WTC11 (cell line): ENCODE measurements at regions not wholly inside any gene's neighbourhood (a gene's known extent, or its start where the extent isn't known, plus 50 kb on each side); places are given as distances from the start of the nearest gene placed in this dataset.

ENCODE experiments used
- ATAC-seq: fragments of 200-7000 bp; cut with Tn5 transposase; 2 replicates; pipeline ENCODE4 v1.10.0; 2021; ENCODE audit warnings: mild to moderate bottlenecking, moderate library complexity
- CTCF ChIA-PET: fragments of 300-600 bp; sonication (Branson Sonifier 250); formaldehyde crosslinking; loops from one replicate; lab custom pipeline; 2021; ENCODE audit warnings: antibody characterized with exemption; lab: Charles Lee
- POLR2A ChIA-PET: fragments of 350-600 bp; sonication (Branson Sonifier 250); formaldehyde crosslinking; loops from one replicate; lab custom pipeline; 2021; ENCODE audit warnings: antibody characterized with exemption; lab: Charles Lee
- DNase-seq: peaks from one replicate; pipeline ENCODE4 v3.0.0; 2021; ENCODE audit warnings: low spot score
- H3K27ac Mint-ChIP-seq: 2 replicates; pipeline ENCODE4 v1.8.0; 2021; ENCODE audit warnings: mixed read lengths
- H3K27me3 Mint-ChIP-seq: 2 replicates; pipeline ENCODE4 v1.8.0; 2021; ENCODE audit warnings: low read depth, mild to moderate bottlenecking, moderate library complexity, mixed read lengths
- H3K36me3 Mint-ChIP-seq: 2 replicates; pipeline ENCODE4 v1.8.0; 2021; ENCODE audit warnings: mixed read lengths
- H3K4me1 Mint-ChIP-seq: 2 replicates; pipeline ENCODE4 v1.8.0; 2022; ENCODE audit warnings: mixed read lengths
- H3K4me3 Mint-ChIP-seq: 2 replicates; pipeline ENCODE4 v1.8.0; 2021; ENCODE audit warnings: mild to moderate bottlenecking, moderate library complexity, mixed read lengths
- H3K9me3 Mint-ChIP-seq: 2 replicates; pipeline ENCODE4 v1.8.0; 2021; ENCODE audit warnings: mixed read lengths
- CREB1 ChIP-seq: sonication (generic); formaldehyde crosslinking; IDR thresholded peaks from 2 replicates; pipeline ENCODE4 v1.8.0; 2023; ENCODE audit warnings: mild to moderate bottlenecking, missing genetic modification reagents
- ESRRA ChIP-seq: sonication (generic); formaldehyde crosslinking; IDR thresholded peaks from 2 replicates; pipeline ENCODE4 v1.8.1; 2022; ENCODE audit warnings: mild to moderate bottlenecking, missing genetic modification reagents, borderline replicate concordance
- HMGA2 ChIP-seq: fragments of 250-450 bp; sonication (Bioruptor Pico); IDR thresholded peaks from 2 replicates; pipeline ENCODE4 v1.4.0; 2021; ENCODE audit warnings: mild to moderate bottlenecking, moderate library complexity
- JUN ChIP-seq: sonication (generic); formaldehyde crosslinking; IDR thresholded peaks from 2 replicates; pipeline ENCODE4 v1.8.0; 2023; ENCODE audit warnings: mild to moderate bottlenecking, missing genetic modification reagents
- KAT7 ChIP-seq: sonication (generic); formaldehyde crosslinking; IDR thresholded peaks from 2 replicates; pipeline ENCODE4 v1.8.1; 2023; ENCODE audit warnings: missing genetic modification reagents, mild to moderate bottlenecking, borderline replicate concordance
- NFYB ChIP-seq: sonication (generic); formaldehyde crosslinking; conservative IDR thresholded peaks from 2 replicates; pipeline ENCODE4 v1.8.0; 2022; ENCODE audit warnings: low read depth, missing genetic modification reagents
- RORB ChIP-seq: fragments of 250-450 bp; sonication (Bioruptor Pico); IDR thresholded peaks from 2 replicates; pipeline ENCODE4 v1.9.0; 2021; ENCODE audit warnings: mild to moderate bottlenecking
- SMAD4 ChIP-seq: sonication (generic); formaldehyde crosslinking; IDR thresholded peaks from 2 replicates; pipeline ENCODE4 v1.8.0; 2022; ENCODE audit warnings: mild to moderate bottlenecking, missing genetic modification reagents
- SOX15 ChIP-seq: fragments of 250-450 bp; sonication (Bioruptor Pico); IDR thresholded peaks from 2 replicates; pipeline ENCODE4 v1.9.0; 2021; ENCODE audit warnings: mild to moderate bottlenecking
- ZNF232 ChIP-seq: sonication (generic); formaldehyde crosslinking; IDR thresholded peaks from 2 replicates; pipeline ENCODE4 v1.8.0; 2022; ENCODE audit warnings: mild to moderate bottlenecking, missing genetic modification reagents
- ZNF396 ChIP-seq: fragments of 250-450 bp; sonication (Bioruptor Pico); IDR thresholded peaks from 2 replicates; pipeline ENCODE4 v1.8.0; 2021; ENCODE audit warnings: mild to moderate bottlenecking, moderate library complexity, borderline replicate concordance
- ZNF416 ChIP-seq: fragments of 250-450 bp; sonication (Bioruptor Pico); IDR thresholded peaks from 2 replicates; pipeline ENCODE4 v1.9.0; 2021; ENCODE audit warnings: mild to moderate bottlenecking, inconsistent platforms
- TF ChIP-seq, protein P1 (sequence below): sonication (generic); formaldehyde crosslinking; IDR thresholded peaks from 2 replicates; pipeline ENCODE4 v1.8.0; 2023; ENCODE audit warnings: missing genetic modification reagents
- TF ChIP-seq, protein P2 (sequence below): sonication (generic); formaldehyde crosslinking; IDR thresholded peaks from 2 replicates; pipeline ENCODE4 v1.8.1; 2022; ENCODE audit warnings: missing genetic modification reagents, borderline replicate concordance
- TF ChIP-seq, protein P3 (sequence below): sonication (generic); formaldehyde crosslinking; IDR thresholded peaks from 2 replicates; pipeline ENCODE4 v1.8.0; 2022; ENCODE audit warnings: mild to moderate bottlenecking, missing genetic modification reagents
- TF ChIP-seq, protein P4 (sequence below): fragments of 250-450 bp; sonication (Bioruptor Pico); IDR thresholded peaks from 2 replicates; pipeline ENCODE4 v1.9.0; 2021; ENCODE audit warnings: mild to moderate bottlenecking
- TF ChIP-seq, protein P5 (sequence below): sonication (generic); formaldehyde crosslinking; IDR thresholded peaks from 2 replicates; pipeline ENCODE4 v1.8.1; 2023; ENCODE audit warnings: mild to moderate bottlenecking, missing genetic modification reagents, borderline replicate concordance
- TF ChIP-seq, protein P6 (sequence below): sonication (generic); formaldehyde crosslinking; IDR thresholded peaks from 2 replicates; pipeline ENCODE4 v1.8.0; 2022; ENCODE audit warnings: mild to moderate bottlenecking, missing genetic modification reagents

DNA sequence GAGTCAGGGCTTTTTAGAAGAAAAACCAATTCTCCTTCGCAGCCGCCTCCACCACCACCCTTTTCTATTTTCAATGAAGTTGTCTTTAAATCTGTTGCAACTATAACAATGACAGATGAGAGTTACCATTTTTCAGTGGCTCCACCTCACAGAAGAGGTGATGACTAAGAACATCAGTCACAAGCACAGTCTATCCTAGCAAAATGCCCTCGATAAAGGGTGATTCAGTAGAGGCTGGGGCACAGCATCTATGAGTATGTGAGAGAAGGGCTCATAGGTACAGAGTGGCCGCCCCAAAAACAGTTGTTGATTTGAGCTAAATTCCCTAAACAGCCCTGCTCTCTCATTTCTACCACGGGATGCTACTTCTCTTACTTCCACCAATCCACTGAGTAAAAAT lies 310.8 kb upstream of the MGAT5 start:
- Mint-ChIP-seq H3K4me1 (peaks cover 6% of the 10 kb centered on the region), H3K36me3 (no peaks in the 10 kb centered on the region), H3K9me3 (no peaks in the 10 kb centered on the region), H3K27me3 (no peaks in the 10 kb centered on the region), H3K4me3 (no peak overlapping the region), H3K27ac (no peak overlapping the region)
- TF ChIP-seq SMAD4 (CRISPR knock-in tag): no peak
- no peak for DNase-seq
- no peak for ATAC-seq
- ChIA-PET CTCF (interaction anchor here (1.0 kb wide), 1 partner anchor 56 kb away, joined by 3 read pairs; no protein-coding TSS in a partner anchor), POLR2A (no interaction called here)

DNA sequence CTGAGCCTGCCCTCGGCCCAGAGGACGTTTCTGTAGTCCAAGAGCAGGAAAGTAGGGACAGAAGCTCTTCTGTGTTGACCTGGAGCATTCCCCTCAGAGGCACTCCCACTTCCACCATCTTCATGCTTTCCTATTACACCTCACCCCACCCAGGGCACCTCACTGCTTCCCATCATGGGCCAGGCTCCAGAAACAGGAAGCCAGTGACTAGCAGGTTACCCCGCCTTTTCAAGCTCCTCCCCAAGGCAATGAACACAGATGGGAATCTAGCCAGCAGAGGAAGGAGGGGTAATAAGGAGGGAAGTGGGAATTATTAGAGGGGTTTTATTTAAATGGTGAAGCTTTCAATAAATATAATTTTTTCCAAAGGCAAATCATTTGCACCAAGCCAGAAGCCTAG lies 308.8 kb upstream of the MGAT5 start:
- H3K9me3 Mint-ChIP-seq: no peaks in the 10 kb centered on the region
- H3K27ac Mint-ChIP-seq: no peak overlapping the region
- POLR2A ChIA-PET: no interaction called here
- TF ChIP-seq KAT7 (CRISPR knock-in tag): no peak
- TF ChIP-seq, protein P1, sequence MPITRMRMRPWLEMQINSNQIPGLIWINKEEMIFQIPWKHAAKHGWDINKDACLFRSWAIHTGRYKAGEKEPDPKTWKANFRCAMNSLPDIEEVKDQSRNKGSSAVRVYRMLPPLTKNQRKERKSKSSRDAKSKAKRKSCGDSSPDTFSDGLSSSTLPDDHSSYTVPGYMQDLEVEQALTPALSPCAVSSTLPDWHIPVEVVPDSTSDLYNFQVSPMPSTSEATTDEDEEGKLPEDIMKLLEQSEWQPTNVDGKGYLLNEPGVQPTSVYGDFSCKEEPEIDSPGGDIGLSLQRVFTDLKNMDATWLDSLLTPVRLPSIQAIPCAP (CRISPR knock-in tag): no peak
- TF ChIP-seq, protein P2, sequence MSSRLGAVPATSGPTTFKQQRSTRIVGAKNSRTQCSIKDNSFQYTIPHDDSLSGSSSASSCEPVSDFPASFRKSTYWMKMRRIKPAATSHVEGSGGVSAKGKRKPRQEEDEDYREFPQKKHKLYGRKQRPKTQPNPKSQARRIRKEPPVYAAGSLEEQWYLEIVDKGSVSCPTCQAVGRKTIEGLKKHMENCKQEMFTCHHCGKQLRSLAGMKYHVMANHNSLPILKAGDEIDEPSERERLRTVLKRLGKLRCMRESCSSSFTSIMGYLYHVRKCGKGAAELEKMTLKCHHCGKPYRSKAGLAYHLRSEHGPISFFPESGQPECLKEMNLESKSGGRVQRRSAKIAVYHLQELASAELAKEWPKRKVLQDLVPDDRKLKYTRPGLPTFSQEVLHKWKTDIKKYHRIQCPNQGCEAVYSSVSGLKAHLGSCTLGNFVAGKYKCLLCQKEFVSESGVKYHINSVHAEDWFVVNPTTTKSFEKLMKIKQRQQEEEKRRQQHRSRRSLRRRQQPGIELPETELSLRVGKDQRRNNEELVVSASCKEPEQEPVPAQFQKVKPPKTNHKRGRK: no peak
- TF ChIP-seq, protein P3, sequence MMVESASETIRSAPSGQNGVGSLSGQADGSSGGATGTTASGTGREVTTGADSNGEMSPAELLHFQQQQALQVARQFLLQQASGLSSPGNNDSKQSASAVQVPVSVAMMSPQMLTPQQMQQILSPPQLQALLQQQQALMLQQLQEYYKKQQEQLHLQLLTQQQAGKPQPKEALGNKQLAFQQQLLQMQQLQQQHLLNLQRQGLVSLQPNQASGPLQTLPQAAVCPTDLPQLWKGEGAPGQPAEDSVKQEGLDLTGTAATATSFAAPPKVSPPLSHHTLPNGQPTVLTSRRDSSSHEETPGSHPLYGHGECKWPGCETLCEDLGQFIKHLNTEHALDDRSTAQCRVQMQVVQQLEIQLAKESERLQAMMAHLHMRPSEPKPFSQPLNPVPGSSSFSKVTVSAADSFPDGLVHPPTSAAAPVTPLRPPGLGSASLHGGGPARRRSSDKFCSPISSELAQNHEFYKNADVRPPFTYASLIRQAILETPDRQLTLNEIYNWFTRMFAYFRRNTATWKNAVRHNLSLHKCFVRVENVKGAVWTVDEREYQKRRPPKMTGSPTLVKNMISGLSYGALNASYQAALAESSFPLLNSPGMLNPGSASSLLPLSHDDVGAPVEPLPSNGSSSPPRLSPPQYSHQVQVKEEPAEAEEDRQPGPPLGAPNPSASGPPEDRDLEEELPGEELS: no peak
- no peak for TF ChIP-seq HMGA2 (CRISPR knock-in tag)
- TF ChIP-seq, protein P4, sequence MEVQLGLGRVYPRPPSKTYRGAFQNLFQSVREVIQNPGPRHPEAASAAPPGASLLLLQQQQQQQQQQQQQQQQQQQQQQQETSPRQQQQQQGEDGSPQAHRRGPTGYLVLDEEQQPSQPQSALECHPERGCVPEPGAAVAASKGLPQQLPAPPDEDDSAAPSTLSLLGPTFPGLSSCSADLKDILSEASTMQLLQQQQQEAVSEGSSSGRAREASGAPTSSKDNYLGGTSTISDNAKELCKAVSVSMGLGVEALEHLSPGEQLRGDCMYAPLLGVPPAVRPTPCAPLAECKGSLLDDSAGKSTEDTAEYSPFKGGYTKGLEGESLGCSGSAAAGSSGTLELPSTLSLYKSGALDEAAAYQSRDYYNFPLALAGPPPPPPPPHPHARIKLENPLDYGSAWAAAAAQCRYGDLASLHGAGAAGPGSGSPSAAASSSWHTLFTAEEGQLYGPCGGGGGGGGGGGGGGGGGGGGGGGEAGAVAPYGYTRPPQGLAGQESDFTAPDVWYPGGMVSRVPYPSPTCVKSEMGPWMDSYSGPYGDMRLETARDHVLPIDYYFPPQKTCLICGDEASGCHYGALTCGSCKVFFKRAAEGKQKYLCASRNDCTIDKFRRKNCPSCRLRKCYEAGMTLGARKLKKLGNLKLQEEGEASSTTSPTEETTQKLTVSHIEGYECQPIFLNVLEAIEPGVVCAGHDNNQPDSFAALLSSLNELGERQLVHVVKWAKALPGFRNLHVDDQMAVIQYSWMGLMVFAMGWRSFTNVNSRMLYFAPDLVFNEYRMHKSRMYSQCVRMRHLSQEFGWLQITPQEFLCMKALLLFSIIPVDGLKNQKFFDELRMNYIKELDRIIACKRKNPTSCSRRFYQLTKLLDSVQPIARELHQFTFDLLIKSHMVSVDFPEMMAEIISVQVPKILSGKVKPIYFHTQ (CRISPR knock-in tag): no peak
- TF ChIP-seq SOX15 (CRISPR knock-in tag): no peak
- no peak for TF ChIP-seq CREB1 (CRISPR knock-in tag)
- no peak for TF ChIP-seq ZNF396
- no peak for TF ChIP-seq RORB (CRISPR knock-in tag)
- TF ChIP-seq JUN (CRISPR knock-in tag): no peak
- no peak for TF ChIP-seq ZNF232 (CRISPR knock-in tag)
- no peak for TF ChIP-seq NFYB
- no peak for TF ChIP-seq ESRRA
- TF ChIP-seq, protein P5, sequence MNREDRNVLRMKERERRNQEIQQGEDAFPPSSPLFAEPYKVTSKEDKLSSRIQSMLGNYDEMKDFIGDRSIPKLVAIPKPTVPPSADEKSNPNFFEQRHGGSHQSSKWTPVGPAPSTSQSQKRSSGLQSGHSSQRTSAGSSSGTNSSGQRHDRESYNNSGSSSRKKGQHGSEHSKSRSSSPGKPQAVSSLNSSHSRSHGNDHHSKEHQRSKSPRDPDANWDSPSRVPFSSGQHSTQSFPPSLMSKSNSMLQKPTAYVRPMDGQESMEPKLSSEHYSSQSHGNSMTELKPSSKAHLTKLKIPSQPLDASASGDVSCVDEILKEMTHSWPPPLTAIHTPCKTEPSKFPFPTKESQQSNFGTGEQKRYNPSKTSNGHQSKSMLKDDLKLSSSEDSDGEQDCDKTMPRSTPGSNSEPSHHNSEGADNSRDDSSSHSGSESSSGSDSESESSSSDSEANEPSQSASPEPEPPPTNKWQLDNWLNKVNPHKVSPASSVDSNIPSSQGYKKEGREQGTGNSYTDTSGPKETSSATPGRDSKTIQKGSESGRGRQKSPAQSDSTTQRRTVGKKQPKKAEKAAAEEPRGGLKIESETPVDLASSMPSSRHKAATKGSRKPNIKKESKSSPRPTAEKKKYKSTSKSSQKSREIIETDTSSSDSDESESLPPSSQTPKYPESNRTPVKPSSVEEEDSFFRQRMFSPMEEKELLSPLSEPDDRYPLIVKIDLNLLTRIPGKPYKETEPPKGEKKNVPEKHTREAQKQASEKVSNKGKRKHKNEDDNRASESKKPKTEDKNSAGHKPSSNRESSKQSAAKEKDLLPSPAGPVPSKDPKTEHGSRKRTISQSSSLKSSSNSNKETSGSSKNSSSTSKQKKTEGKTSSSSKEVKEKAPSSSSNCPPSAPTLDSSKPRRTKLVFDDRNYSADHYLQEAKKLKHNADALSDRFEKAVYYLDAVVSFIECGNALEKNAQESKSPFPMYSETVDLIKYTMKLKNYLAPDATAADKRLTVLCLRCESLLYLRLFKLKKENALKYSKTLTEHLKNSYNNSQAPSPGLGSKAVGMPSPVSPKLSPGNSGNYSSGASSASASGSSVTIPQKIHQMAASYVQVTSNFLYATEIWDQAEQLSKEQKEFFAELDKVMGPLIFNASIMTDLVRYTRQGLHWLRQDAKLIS (CRISPR knock-in tag): no peak
- no peak for TF ChIP-seq ZNF416 (CRISPR knock-in tag)
- TF ChIP-seq, protein P6, sequence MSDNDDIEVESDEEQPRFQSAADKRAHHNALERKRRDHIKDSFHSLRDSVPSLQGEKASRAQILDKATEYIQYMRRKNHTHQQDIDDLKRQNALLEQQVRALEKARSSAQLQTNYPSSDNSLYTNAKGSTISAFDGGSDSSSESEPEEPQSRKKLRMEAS (CRISPR knock-in tag): no peak
- H3K4me1 Mint-ChIP-seq: peaks cover 4% of the 10 kb centered on the region
- no peaks in the 10 kb centered on the region for H3K36me3 Mint-ChIP-seq
- DNase-seq: no peak
- H3K27me3 Mint-ChIP-seq: no peaks in the 10 kb centered on the region
- CTCF ChIA-PET: no interaction called here
- no peak for ATAC-seq
- H3K4me3 Mint-ChIP-seq: no peak overlapping the region
